Kidney epithelial cell (primary cell): ENCODE measurements at regions not wholly inside any gene's neighbourhood (a gene's known extent, or its start where the extent isn't known, plus 50 kb on each side); places are given as distances from the start of the nearest gene placed in this dataset.
A peak's percentile ranks its signal among the peaks of the same experiment; 100 is the strongest.

ENCODE experiments used
- DNase-seq: peaks from one replicate; pipeline ENCODE4 v3.0.0-alpha.2; 2010; ENCODE audit warnings: low read depth
- H3K27me3 ChIP-seq: 2 replicates; pipeline ENCODE4 v1.6.0; 2011; ENCODE audit warnings: low read length; ENCODE audit not compliant: control insufficient read depth, insufficient read depth
- H3K36me3 ChIP-seq: 2 replicates; pipeline ENCODE4 v1.5.1; 2011; ENCODE audit warnings: low read length; ENCODE audit not compliant: control insufficient read depth, insufficient read depth
- H3K4me3 ChIP-seq: 2 replicates; pipeline ENCODE4 v1.5.1; 2011; ENCODE audit warnings: low read depth, mild to moderate bottlenecking, control low read depth, low read length
- CTCF ChIP-seq: IDR thresholded peaks from 2 replicates; pipeline ENCODE4 v1.5.1; 2011; ENCODE audit warnings: mild to moderate bottlenecking, moderate library complexity, low read length, control low read depth, inconsistent platforms; ENCODE audit not compliant: insufficient read depth, poor library complexity, severe bottlenecking

GRCh38 chr15:96123630-96124187 is 206.8 kb upstream of the NR2F2 start:
- no peaks in the 10 kb centered on the region for H3K36me3 ChIP-seq
- TF ChIP-seq CTCF = no peak
- DNase-seq = no peak
- H3K27me3 ChIP-seq = no peaks in the 10 kb centered on the region
- no peak overlapping the region for H3K4me3 ChIP-seq

GRCh38 chr15:96124436-96124835 is 206.1 kb upstream of the NR2F2 start:
- no peaks in the 10 kb centered on the region for H3K36me3 ChIP-seq
- DNase-seq = no peak
- no peak overlapping the region for H3K4me3 ChIP-seq
- no peaks in the 10 kb centered on the region for H3K27me3 ChIP-seq
- no peak for TF ChIP-seq CTCF

GRCh38 chr15:96125721-96126415 is 204.6 kb upstream of the NR2F2 start:
- H3K4me3 ChIP-seq = no peak overlapping the region
- no peaks in the 10 kb centered on the region for H3K27me3 ChIP-seq
- no peak for TF ChIP-seq CTCF
- H3K36me3 ChIP-seq = no peaks in the 10 kb centered on the region
- peak; percentile 19 for DNase-seq

- TF ChIP-seq CTCF = no peak
- Histone ChIP-seq H3K4me3 (no peak overlapping the region), H3K36me3 (no peaks in the 10 kb centered on the region), H3K27me3 (no peaks in the 10 kb centered on the region)
- no peak for DNase-seq
Measured at GRCh38 chr15:96126859-96127258, 203.6 kb upstream of the NR2F2 start.

- Histone ChIP-seq H3K4me3 (no peak overlapping the region), H3K36me3 (no peaks in the 10 kb centered on the region), H3K27me3 (no peaks in the 10 kb centered on the region)
- DNase-seq = no peak
- no peak for TF ChIP-seq CTCF
Measured at GRCh38 chr15:96130734-96131133, 199.8 kb upstream of the NR2F2 start.

- no peak for DNase-seq
- no peak overlapping the region for H3K4me3 ChIP-seq
- H3K27me3 ChIP-seq = no peaks in the 10 kb centered on the region
- no peak for TF ChIP-seq CTCF
- H3K36me3 ChIP-seq = no peaks in the 10 kb centered on the region
Measured at GRCh38 chr15:96132126-96132525, 198.4 kb upstream of the NR2F2 start.
